LoVo (cell line): ENCODE measurements at regions not wholly inside any gene's neighbourhood (a gene's known extent, or its start where the extent isn't known, plus 50 kb on each side); places are given as distances from the start of the nearest gene placed in this dataset.
A peak's percentile ranks its signal among the peaks of the same experiment; 100 is the strongest.

Experiments
- DNase-seq: peaks from one replicate; pipeline ENCODE4 v3.0.0-alpha.2; 2016; ENCODE audit warnings: low spot score

GRCh38 chr12:78698747-78699146, 165.8 kb upstream of the SYT1 start:
- DNase-seq = no peak

- no peak for DNase-seq
These were observed 164.0 kb upstream of the SYT1 start for GRCh38 chr12:78700565-78700964.

GRCh38 chr12:78703820-78704525, 160.6 kb upstream of the SYT1 start:
- peak; percentile 28 for DNase-seq

- no peak for DNase-seq
These were observed 152.6 kb upstream of the SYT1 start for GRCh38 chr12:78711954-78712353.

- DNase-seq = no peak
These were observed 151.6 kb upstream of the SYT1 start for GRCh38 chr12:78712834-78713481.

- DNase-seq = no peak
These were observed 144.9 kb upstream of the SYT1 start for GRCh38 chr12:78719721-78720120.

GRCh38 chr12:78721906-78722305, 142.7 kb upstream of the SYT1 start:
- DNase-seq = no peak

GRCh38 chr12:78725033-78725432, 139.5 kb upstream of the SYT1 start:
- DNase-seq = no peak

GRCh38 chr12:78725951-78726580, 138.5 kb upstream of the SYT1 start:
- DNase-seq = no peak

GRCh38 chr12:78726854-78727253, 137.7 kb upstream of the SYT1 start:
- no peak for DNase-seq

GRCh38 chr12:78732481-78732880, 132.1 kb upstream of the SYT1 start:
- DNase-seq = no peak

- DNase-seq = no peak
These were observed 124.9 kb upstream of the SYT1 start for GRCh38 chr12:78739653-78740052.

GRCh38 chr12:78746001-78746400, 118.6 kb upstream of the SYT1 start:
- no peak for DNase-seq

- DNase-seq = no peak
These were observed 111.5 kb upstream of the SYT1 start for GRCh38 chr12:78753058-78753457.

- no peak for DNase-seq
These were observed 107.6 kb upstream of the SYT1 start for GRCh38 chr12:78756936-78757335.

- no peak for DNase-seq
These were observed 105.2 kb upstream of the SYT1 start for GRCh38 chr12:78759367-78759766.

- DNase-seq = no peak
These were observed 103.7 kb upstream of the SYT1 start for GRCh38 chr12:78760906-78761305.

- DNase-seq = no peak
These were observed 99.7 kb upstream of the SYT1 start for GRCh38 chr12:78764913-78765312.

GRCh38 chr12:78767264-78767981, 97.2 kb upstream of the SYT1 start:
- DNase-seq = no peak

GRCh38 chr12:78778339-78778738, 86.2 kb upstream of the SYT1 start:
- DNase-seq = no peak

GRCh38 chr12:78787576-78787975, 77.0 kb upstream of the SYT1 start:
- DNase-seq = no peak

GRCh38 chr12:78790148-78790547, 74.4 kb upstream of the SYT1 start:
- no peak for DNase-seq
